ENCODE measurements at regions not wholly inside any gene's neighbourhood (a gene's known extent, or its start where the extent isn't known, plus 50 kb on each side); places are given as distances from the start of the nearest gene placed in this dataset.

DNA sequence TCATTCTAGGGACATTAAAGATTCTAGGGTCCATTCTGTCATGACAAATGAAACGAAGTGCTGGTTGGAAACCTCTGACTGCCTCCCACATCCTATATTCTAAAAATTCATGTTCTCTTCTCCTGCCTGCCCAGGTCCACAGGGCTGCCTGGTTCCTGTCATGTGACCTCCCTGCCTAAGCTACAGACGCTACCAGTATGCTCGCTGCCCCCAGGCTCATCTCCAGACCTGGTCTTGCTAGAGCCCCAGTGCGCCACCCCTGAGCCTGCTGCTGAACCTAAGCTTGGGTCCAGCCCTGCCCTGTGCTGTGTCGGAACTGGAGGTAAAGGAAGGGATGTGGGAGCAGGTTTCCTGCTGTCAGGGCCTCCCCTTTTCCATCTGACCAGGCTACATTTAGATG is 231.6 kb upstream of the CDH5 start:
- TF ChIP-seq, protein P1, sequence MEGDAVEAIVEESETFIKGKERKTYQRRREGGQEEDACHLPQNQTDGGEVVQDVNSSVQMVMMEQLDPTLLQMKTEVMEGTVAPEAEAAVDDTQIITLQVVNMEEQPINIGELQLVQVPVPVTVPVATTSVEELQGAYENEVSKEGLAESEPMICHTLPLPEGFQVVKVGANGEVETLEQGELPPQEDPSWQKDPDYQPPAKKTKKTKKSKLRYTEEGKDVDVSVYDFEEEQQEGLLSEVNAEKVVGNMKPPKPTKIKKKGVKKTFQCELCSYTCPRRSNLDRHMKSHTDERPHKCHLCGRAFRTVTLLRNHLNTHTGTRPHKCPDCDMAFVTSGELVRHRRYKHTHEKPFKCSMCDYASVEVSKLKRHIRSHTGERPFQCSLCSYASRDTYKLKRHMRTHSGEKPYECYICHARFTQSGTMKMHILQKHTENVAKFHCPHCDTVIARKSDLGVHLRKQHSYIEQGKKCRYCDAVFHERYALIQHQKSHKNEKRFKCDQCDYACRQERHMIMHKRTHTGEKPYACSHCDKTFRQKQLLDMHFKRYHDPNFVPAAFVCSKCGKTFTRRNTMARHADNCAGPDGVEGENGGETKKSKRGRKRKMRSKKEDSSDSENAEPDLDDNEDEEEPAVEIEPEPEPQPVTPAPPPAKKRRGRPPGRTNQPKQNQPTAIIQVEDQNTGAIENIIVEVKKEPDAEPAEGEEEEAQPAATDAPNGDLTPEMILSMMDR (conservative IDR thresholded peaks at IDR 0.05; ENCODE audit: low read depth, low read length): no peak
- TF ChIP-seq, protein P2, sequence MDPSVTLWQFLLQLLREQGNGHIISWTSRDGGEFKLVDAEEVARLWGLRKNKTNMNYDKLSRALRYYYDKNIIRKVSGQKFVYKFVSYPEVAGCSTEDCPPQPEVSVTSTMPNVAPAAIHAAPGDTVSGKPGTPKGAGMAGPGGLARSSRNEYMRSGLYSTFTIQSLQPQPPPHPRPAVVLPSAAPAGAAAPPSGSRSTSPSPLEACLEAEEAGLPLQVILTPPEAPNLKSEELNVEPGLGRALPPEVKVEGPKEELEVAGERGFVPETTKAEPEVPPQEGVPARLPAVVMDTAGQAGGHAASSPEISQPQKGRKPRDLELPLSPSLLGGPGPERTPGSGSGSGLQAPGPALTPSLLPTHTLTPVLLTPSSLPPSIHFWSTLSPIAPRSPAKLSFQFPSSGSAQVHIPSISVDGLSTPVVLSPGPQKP (IDR thresholded peaks at IDR 0.05; ENCODE audit: borderline replicate concordance, low read depth, low read length): no peak
- no peak for TF ChIP-seq POLR2A (IDR thresholded peaks at IDR 0.05; ENCODE audit: low read depth, low read length)
